Ishikawa (cell line): ENCODE measurements at regions not wholly inside any gene's neighbourhood (a gene's known extent, or its start where the extent isn't known, plus 50 kb on each side); places are given as distances from the start of the nearest gene placed in this dataset.

Experiments
- EGR1 ChIP-seq: IDR thresholded peaks from 2 replicates; pipeline ENCODE4 v1.6.1; 2012
- EP300 ChIP-seq: IDR thresholded peaks from 2 replicates; pipeline ENCODE4 v1.6.1; 2012; ENCODE audit warnings: borderline replicate concordance
- FOXM1 ChIP-seq: IDR thresholded peaks from 2 replicates; pipeline ENCODE4 v1.6.1; 2012; ENCODE audit warnings: low read depth, borderline replicate concordance
- TAF1 ChIP-seq: IDR thresholded peaks from 2 replicates; pipeline ENCODE4 v1.6.1; 2012; ENCODE audit warnings: low read depth, mild to moderate bottlenecking
- YY1 ChIP-seq: IDR thresholded peaks from 2 replicates; pipeline ENCODE4 v1.6.1; 2012; ENCODE audit warnings: low read depth
- TF ChIP-seq, protein P1 (sequence below): IDR thresholded peaks from 2 replicates; pipeline ENCODE4 v1.6.1; 2012; ENCODE audit warnings: low read depth, mild to moderate bottlenecking
- TF ChIP-seq, protein P2 (sequence below): IDR thresholded peaks from 2 replicates; pipeline ENCODE4 v1.6.1; 2012

DNA sequence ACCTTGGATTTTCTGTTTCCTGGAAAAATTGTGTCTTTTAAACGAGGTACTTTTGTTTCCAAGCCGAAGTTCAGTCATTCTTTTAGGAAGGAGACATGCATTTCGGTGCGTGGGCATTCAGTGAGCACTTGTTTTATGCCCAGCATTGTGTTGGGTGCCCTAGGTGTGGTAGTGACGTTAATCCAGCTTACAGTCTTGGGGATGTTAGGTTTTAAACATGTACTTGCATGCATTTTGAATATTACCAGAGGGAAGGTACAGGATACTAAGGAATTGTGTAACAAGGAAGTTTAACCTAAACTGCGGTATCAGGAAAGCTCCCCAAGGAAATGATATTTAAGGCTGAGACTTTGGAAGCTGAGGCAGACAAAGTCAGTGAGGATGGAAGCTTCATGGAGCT lies 66.3 kb downstream of the ARHGAP35 start:
- TF ChIP-seq, protein P1, sequence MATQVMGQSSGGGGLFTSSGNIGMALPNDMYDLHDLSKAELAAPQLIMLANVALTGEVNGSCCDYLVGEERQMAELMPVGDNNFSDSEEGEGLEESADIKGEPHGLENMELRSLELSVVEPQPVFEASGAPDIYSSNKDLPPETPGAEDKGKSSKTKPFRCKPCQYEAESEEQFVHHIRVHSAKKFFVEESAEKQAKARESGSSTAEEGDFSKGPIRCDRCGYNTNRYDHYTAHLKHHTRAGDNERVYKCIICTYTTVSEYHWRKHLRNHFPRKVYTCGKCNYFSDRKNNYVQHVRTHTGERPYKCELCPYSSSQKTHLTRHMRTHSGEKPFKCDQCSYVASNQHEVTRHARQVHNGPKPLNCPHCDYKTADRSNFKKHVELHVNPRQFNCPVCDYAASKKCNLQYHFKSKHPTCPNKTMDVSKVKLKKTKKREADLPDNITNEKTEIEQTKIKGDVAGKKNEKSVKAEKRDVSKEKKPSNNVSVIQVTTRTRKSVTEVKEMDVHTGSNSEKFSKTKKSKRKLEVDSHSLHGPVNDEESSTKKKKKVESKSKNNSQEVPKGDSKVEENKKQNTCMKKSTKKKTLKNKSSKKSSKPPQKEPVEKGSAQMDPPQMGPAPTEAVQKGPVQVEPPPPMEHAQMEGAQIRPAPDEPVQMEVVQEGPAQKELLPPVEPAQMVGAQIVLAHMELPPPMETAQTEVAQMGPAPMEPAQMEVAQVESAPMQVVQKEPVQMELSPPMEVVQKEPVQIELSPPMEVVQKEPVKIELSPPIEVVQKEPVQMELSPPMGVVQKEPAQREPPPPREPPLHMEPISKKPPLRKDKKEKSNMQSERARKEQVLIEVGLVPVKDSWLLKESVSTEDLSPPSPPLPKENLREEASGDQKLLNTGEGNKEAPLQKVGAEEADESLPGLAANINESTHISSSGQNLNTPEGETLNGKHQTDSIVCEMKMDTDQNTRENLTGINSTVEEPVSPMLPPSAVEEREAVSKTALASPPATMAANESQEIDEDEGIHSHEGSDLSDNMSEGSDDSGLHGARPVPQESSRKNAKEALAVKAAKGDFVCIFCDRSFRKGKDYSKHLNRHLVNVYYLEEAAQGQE = no peak
- TF ChIP-seq, protein P2, sequence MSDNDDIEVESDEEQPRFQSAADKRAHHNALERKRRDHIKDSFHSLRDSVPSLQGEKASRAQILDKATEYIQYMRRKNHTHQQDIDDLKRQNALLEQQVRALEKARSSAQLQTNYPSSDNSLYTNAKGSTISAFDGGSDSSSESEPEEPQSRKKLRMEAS = no peak
- TF ChIP-seq EGR1 (no peak), TAF1 (no peak), FOXM1 (no peak), YY1 (no peak), EP300 (no peak)
